HEK293T (cell line): ENCODE measurements at regions not wholly inside any gene's neighbourhood (a gene's known extent, or its start where the extent isn't known, plus 50 kb on each side); places are given as distances from the start of the nearest gene placed in this dataset.

Source experiments
- ELF4 ChIP-seq: fragments of 450-650 bp; IDR thresholded peaks from 2 replicates; pipeline ENCODE4 v1.6.1; 2017; ENCODE audit warnings: antibody characterized with exemption
- FOXA1 ChIP-seq: fragments of 450-650 bp; IDR thresholded peaks from 2 replicates; pipeline ENCODE4 v1.6.1; 2016; ENCODE audit warnings: mild to moderate bottlenecking
- FOXK2 ChIP-seq: fragments of 450-650 bp; IDR thresholded peaks from 2 replicates; pipeline ENCODE4 v1.6.1; 2016; ENCODE audit warnings: mild to moderate bottlenecking
- FOXM1 ChIP-seq: fragments of 450-650 bp; IDR thresholded peaks from 2 replicates; pipeline ENCODE4 v1.6.1; 2017; ENCODE audit warnings: mild to moderate bottlenecking, borderline replicate concordance
- NFRKB ChIP-seq: fragments of 450-650 bp; IDR thresholded peaks from 2 replicates; pipeline ENCODE4 v1.6.1; 2016; ENCODE audit warnings: mild to moderate bottlenecking, moderate library complexity
- SP1 ChIP-seq: fragments of 450-650 bp; IDR thresholded peaks from 2 replicates; pipeline ENCODE4 v1.6.1; 2017
- SUZ12 ChIP-seq: fragments of 450-650 bp; IDR thresholded peaks from 2 replicates; pipeline ENCODE4 v1.6.1; 2016; ENCODE audit warnings: mild to moderate bottlenecking
- TF ChIP-seq, protein P1 (sequence below): fragments of 450-650 bp; IDR thresholded peaks from 2 replicates; pipeline ENCODE4 v1.6.1; 2016

DNA sequence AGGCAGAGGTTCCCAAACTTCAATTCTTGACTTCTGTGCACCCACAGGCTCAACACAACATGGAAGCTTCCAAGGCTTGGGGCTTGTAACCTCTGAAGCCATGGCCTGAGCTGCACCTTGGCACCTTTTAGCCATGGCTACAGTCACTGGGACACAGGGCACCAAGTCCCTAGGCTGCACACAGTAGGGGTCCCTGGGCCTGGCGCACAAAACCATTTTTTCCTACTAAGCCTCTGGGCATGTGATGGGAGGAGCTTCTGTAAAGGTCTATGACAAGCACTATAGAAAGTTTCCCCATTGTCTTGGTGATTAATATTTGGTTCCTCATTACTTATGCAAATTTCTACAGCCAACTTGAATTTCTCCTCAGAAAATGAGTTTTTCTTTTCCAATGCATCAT, 420.9 kb upstream of the GRM3 start:
- TF ChIP-seq NFRKB = no peak
- no peak for TF ChIP-seq FOXM1
- TF ChIP-seq, protein P1, sequence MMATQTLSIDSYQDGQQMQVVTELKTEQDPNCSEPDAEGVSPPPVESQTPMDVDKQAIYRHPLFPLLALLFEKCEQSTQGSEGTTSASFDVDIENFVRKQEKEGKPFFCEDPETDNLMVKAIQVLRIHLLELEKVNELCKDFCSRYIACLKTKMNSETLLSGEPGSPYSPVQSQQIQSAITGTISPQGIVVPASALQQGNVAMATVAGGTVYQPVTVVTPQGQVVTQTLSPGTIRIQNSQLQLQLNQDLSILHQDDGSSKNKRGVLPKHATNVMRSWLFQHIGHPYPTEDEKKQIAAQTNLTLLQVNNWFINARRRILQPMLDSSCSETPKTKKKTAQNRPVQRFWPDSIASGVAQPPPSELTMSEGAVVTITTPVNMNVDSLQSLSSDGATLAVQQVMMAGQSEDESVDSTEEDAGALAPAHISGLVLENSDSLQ = no peak
- TF ChIP-seq ELF4 = no peak
- TF ChIP-seq SP1 = no peak
- TF ChIP-seq SUZ12 = no peak
- no peak for TF ChIP-seq FOXA1
- TF ChIP-seq FOXK2 = no peak
